AG10803 (cell line): ENCODE measurements at regions not wholly inside any gene's neighbourhood (a gene's known extent, or its start where the extent isn't known, plus 50 kb on each side); places are given as distances from the start of the nearest gene placed in this dataset.

Experiments
- DNase-seq: peaks from one replicate; pipeline ENCODE4 v3.0.0; 2010; ENCODE audit warnings: low read depth
- H3K4me3 ChIP-seq: 2 replicates; pipeline ENCODE4 v1.5.1; 2011; ENCODE audit warnings: mild to moderate bottlenecking, low read length, control low read depth
- CTCF ChIP-seq: conservative IDR thresholded peaks from 2 replicates; pipeline ENCODE4 v1.5.1; 2011; ENCODE audit warnings: mild to moderate bottlenecking, low read length, control low read depth, inconsistent platforms

DNA sequence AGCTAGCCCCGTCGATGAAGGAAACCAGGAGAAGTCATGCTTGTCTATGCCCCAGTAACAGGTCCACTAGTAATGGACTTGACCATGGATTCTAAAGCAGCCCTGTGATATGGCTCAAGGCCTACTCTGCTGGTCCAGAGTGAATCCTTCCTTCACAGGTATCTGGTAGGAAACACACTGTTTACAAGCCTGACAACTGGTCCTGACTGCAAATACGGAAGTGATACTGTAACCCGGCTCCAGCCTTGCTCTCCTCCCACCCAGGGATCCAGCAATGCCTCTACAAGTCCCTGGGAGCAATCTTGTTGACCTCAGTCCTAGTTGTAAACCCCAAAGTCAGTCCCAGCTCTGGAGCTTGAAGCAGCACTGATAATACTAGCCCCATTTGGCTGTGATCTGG is 239.2 kb upstream of the GRID2 start:
- TF ChIP-seq CTCF: no peak
- DNase-seq: no peak
- no peak overlapping the region for H3K4me3 ChIP-seq

- no peak overlapping the region for H3K4me3 ChIP-seq
- no peak for DNase-seq
- no peak for TF ChIP-seq CTCF
Observed at GRCh38 chr4:92066485-92066884, 237.3 kb upstream of the GRID2 start.

DNA sequence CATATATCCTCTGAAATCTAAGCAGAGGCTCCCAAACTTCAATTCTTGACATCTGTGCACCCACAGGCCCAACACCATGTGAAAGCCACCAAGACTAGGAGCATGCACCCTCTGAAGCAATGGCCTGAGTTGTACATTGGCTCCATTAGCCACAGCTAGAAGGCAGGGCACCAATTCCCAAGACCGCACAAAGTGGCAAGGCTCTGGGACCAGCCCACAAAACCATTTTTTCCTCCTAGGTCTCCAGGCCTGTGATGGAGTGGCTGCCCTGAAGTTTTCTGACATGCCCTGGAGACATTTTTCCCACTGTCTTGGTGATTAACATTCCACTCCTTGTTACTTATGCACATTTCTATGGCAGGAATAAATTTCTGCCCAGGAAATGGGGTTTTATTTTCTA is 232.2 kb upstream of the GRID2 start:
- DNase-seq: no peak
- no peak overlapping the region for H3K4me3 ChIP-seq
- no peak for TF ChIP-seq CTCF

DNA sequence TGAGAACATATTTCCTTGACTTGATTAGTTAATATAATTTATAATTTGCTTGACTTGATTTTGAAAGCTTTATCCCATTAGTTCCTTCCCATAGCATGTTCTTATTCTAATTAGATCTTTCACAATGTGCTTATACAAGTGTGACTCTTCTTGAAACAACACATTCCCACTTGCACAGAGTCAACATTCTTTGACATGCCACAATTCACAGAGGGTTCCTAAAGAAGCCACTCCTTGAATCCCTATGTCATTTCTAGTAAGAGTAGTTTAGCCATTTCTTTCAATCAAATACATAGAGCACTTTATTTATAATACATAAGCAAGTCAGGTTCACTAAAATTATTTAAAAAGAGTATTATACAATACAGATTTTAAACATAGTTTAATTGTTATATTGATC is 228.9 kb upstream of the GRID2 start:
- no peak overlapping the region for H3K4me3 ChIP-seq
- TF ChIP-seq CTCF: no peak
- no peak for DNase-seq

GRCh38 chr4:92090887-92091286 is 212.9 kb upstream of the GRID2 start:
- no peak for TF ChIP-seq CTCF
- no peak for DNase-seq
- H3K4me3 ChIP-seq: no peak overlapping the region

GRCh38 chr4:92091335-92091734 is 212.4 kb upstream of the GRID2 start:
- TF ChIP-seq CTCF: no peak
- DNase-seq: no peak
- no peak overlapping the region for H3K4me3 ChIP-seq

GRCh38 chr4:92099861-92100260 is 203.9 kb upstream of the GRID2 start:
- DNase-seq: no peak
- H3K4me3 ChIP-seq: no peak overlapping the region
- no peak for TF ChIP-seq CTCF
